Peyer's patch (tissue), 4 donors: ENCODE measurements at regions not wholly inside any gene's neighbourhood (a gene's known extent, or its start where the extent isn't known, plus 50 kb on each side); places are given as distances from the start of the nearest gene placed in this dataset.

ENCODE experiments used
- POLR2A ChIP-seq, 2 donors: fragments of 450-650 bp; IDR thresholded peaks; one replicate each; pipeline ENCODE4 v1.5.1; 2017; ENCODE audit warnings: antibody characterized with exemption in 2 of 2, mild to moderate bottlenecking in 2 of 2, moderate library complexity in 2 of 2
- TF ChIP-seq, protein P1 (sequence below), 6 experiments: fragments of 450-650 bp in 4 of 6; fragments of 200-600 bp in 2 of 6; sonication (generic) in 1 of 6; IDR thresholded peaks; one replicate each; pipeline ENCODE4 v1.5.1; 2017 to 2019; ENCODE audit warnings: antibody characterized with exemption in 6 of 6, mild to moderate bottlenecking in 3 of 6, moderate library complexity in 1 of 6

GRCh38 chr15:95596496-95596895 is 734.0 kb upstream of the NR2F2 start:
- TF ChIP-seq, protein P1, sequence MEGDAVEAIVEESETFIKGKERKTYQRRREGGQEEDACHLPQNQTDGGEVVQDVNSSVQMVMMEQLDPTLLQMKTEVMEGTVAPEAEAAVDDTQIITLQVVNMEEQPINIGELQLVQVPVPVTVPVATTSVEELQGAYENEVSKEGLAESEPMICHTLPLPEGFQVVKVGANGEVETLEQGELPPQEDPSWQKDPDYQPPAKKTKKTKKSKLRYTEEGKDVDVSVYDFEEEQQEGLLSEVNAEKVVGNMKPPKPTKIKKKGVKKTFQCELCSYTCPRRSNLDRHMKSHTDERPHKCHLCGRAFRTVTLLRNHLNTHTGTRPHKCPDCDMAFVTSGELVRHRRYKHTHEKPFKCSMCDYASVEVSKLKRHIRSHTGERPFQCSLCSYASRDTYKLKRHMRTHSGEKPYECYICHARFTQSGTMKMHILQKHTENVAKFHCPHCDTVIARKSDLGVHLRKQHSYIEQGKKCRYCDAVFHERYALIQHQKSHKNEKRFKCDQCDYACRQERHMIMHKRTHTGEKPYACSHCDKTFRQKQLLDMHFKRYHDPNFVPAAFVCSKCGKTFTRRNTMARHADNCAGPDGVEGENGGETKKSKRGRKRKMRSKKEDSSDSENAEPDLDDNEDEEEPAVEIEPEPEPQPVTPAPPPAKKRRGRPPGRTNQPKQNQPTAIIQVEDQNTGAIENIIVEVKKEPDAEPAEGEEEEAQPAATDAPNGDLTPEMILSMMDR (IDR thresholded peaks at IDR 0.05), result no peak
- TF ChIP-seq POLR2A (IDR thresholded peaks at IDR 0.05), result no peak
